ENCODE measurements at regions not wholly inside any gene's neighbourhood (a gene's known extent, or its start where the extent isn't known, plus 50 kb on each side); places are given as distances from the start of the nearest gene placed in this dataset.

- H3K36me3 ChIP-seq = no peaks in the 10 kb centered on the region
- TF ChIP-seq POLR2A (IDR thresholded peaks at IDR 0.05) (no peak), CTCF (IDR thresholded peaks at IDR 0.05) (no peak), POLR2AphosphoS5 (IDR thresholded peaks at IDR 0.05) (no peak)
- H3K9me3 ChIP-seq = no peaks in the 10 kb centered on the region
- H3K4me1 ChIP-seq (replicated peaks) = no peaks in the 10 kb centered on the region
- no peaks in the 10 kb centered on the region for H3K27me3 ChIP-seq (replicated peaks; ENCODE audit: insufficient read depth)
- intact Hi-C loops (cut with DNase I) = no loop called here
- DNase-seq (ENCODE audit: low spot score) = no peak
- H3K4me3 ChIP-seq = no peak overlapping the region
- no peak overlapping the region for H3K27ac ChIP-seq
Observed at GRCh38 chr6:117118490-117118889, 146.9 kb upstream of the VGLL2 start.

DNA sequence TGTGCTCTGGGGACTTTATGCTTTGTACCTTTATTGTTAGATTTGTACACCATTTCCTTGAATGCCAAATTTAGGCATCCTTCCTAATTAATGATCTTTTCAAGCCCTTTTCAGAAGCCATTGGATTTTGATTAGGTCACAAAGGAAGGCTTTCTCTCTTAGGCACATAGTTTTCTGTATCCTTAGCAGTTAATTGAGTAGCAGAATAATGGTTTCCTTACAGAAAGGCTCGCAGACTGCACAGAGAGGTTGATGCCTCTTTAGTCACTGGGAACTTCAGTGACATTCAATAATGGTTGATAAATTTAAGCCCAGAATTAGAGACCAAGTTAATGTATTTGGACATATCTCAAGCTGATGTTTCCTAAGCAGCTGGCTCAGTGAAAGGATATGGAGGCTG lies 139.1 kb upstream of the VGLL2 start:
- Histone ChIP-seq H3K36me3 (no peaks in the 10 kb centered on the region), H3K27me3 (replicated peaks; ENCODE audit: insufficient read depth) (no peaks in the 10 kb centered on the region), H3K4me1 (replicated peaks) (no peaks in the 10 kb centered on the region), H3K9me3 (no peaks in the 10 kb centered on the region), H3K27ac (no peak overlapping the region), H3K4me3 (no peak overlapping the region)
- intact Hi-C loops (cut with DNase I) = no loop called here
- no peak for DNase-seq (ENCODE audit: low spot score)
- TF ChIP-seq POLR2AphosphoS5 (IDR thresholded peaks at IDR 0.05) = no peak
- TF ChIP-seq POLR2A (IDR thresholded peaks at IDR 0.05) = no peak
- no peak for TF ChIP-seq CTCF (IDR thresholded peaks at IDR 0.05)
- WGBS = 83% methylated on average over 1 of the region's 1 CpG

DNA sequence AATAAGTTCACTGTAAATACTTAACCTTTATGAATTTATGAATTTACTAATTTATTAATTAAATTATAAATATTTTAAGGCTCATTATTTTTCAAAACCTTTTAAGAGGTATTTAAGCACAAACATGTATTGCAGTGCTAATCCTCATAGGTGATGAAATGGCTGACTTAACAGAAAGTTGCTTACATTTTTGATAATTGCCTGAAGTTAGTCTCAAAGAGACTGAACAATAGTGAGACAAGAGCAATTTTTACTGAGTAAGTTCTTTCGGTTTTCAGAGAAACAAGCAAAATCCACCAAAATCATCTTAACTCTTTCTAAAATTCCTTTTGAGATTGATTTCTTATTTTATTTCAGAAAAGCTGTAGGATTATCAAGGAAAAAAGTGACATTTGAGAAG lies 137.3 kb upstream of the VGLL2 start:
- no peak for TF ChIP-seq POLR2A (IDR thresholded peaks at IDR 0.05)
- no peak for TF ChIP-seq CTCF (IDR thresholded peaks at IDR 0.05)
- TF ChIP-seq POLR2AphosphoS5 (IDR thresholded peaks at IDR 0.05) = no peak
- H3K4me3 ChIP-seq = no peak overlapping the region
- no peaks in the 10 kb centered on the region for H3K27me3 ChIP-seq (replicated peaks; ENCODE audit: insufficient read depth)
- intact Hi-C loops (cut with DNase I) = no loop called here
- H3K9me3 ChIP-seq = no peaks in the 10 kb centered on the region
- no peaks in the 10 kb centered on the region for H3K36me3 ChIP-seq
- H3K27ac ChIP-seq = no peak overlapping the region
- H3K4me1 ChIP-seq (replicated peaks) = no peaks in the 10 kb centered on the region
- no peak for DNase-seq (ENCODE audit: low spot score)
- 93% methylated on average over 1 of the region's 1 CpG for WGBS

GRCh38 chr6:117130125-117130524 lies 135.2 kb upstream of the VGLL2 start:
- intact Hi-C loops (cut with DNase I) = no loop called here
- H3K4me3 ChIP-seq = no peak overlapping the region
- no peak for DNase-seq (ENCODE audit: low spot score)
- TF ChIP-seq CTCF (IDR thresholded peaks at IDR 0.05) (no peak), POLR2AphosphoS5 (IDR thresholded peaks at IDR 0.05) (no peak), POLR2A (IDR thresholded peaks at IDR 0.05) (no peak)
- no peaks in the 10 kb centered on the region for H3K4me1 ChIP-seq (replicated peaks)
- H3K36me3 ChIP-seq = no peaks in the 10 kb centered on the region
- WGBS = 77% methylated on average over 2 of the region's 2 CpGs
- no peaks in the 10 kb centered on the region for H3K9me3 ChIP-seq
- H3K27me3 ChIP-seq (replicated peaks; ENCODE audit: insufficient read depth) = no peaks in the 10 kb centered on the region
- no peak overlapping the region for H3K27ac ChIP-seq

- intact Hi-C loops (cut with DNase I) = no loop called here
- Histone ChIP-seq H3K4me3 (no peak overlapping the region), H3K27me3 (replicated peaks; ENCODE audit: insufficient read depth) (peaks cover 4% of the 10 kb centered on the region), H3K4me1 (replicated peaks) (no peaks in the 10 kb centered on the region), H3K27ac (no peak overlapping the region), H3K36me3 (no peaks in the 10 kb centered on the region), H3K9me3 (no peaks in the 10 kb centered on the region)
- TF ChIP-seq POLR2AphosphoS5 (IDR thresholded peaks at IDR 0.05) (no peak), CTCF (IDR thresholded peaks at IDR 0.05) (no peak), POLR2A (IDR thresholded peaks at IDR 0.05) (no peak)
- DNase-seq (ENCODE audit: low spot score) = no peak
- WGBS = 93% methylated on average over 1 of the region's 1 CpG
Observed at GRCh38 chr6:117136702-117137101, 128.7 kb upstream of the VGLL2 start.
